Spleen (tissue), 7 donors: ENCODE measurements at regions not wholly inside any gene's neighbourhood (a gene's known extent, or its start where the extent isn't known, plus 50 kb on each side); places are given as distances from the start of the nearest gene placed in this dataset.

ENCODE experiments used
- POLR2A ChIP-seq, 3 donors: fragments of 450-650 bp; IDR thresholded peaks; one replicate each; pipeline ENCODE4 v1.5.1; 2017; ENCODE audit warnings: antibody characterized with exemption in 3 of 3, mild to moderate bottlenecking in 1 of 3
- TF ChIP-seq, protein P1 (sequence below), 11 experiments: fragments of 200-600 bp in 7 of 11; fragments of 450-650 bp in 4 of 11; sonication (generic) in 4 of 11; IDR thresholded peaks in 8 of 11; conservative IDR thresholded peaks in 3 of 11; 1 replicate in 7 of 11; 2 replicates in 4 of 11; pipeline versions ENCODE4 v1.4.0 to v1.8.0; 2016 to 2021; ENCODE audit warnings: antibody characterized with exemption in 11 of 11, inconsistent platforms in 4 of 11, mild to moderate bottlenecking in 1 of 11
- donor health status: DM: no; HTN: no; CAD: no; lungs with moderate emphysema.
- donor health status: DM: no; HTN: no; CAD: no.
- donor health status: DM: no; HTN: no; CAD: no.

DNA sequence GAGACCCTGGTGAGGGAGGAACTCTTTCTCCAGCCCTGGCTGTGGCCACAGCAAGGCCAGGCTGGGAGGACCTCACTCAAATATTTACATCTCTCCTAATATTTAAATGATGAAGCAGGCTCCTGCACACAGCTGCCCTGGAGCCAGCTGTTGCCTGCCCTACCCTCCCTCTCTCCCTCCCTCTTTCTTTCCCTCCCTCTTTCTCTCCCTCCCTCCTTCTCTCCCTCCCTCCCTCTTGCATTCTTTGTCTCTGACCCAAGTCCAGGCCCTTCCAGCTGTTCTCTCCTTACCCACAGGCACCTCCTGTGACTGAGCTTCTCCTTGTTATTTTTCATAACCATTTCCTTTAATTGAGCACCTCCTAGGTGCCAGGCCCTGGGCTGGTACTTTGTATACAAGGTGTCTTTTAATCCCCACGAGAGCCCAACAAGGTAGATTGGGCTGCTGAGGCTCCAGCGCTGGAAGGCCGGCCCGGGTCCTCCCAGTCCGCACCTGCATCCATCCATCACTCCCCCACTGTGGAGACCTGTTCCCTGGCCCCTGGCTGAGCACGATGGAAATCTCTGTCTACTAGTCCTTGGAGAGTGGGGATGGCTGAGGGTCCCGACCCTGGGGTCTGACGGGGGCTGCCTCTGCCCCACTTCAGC lies 242.3 kb downstream of the SEC14L1 start:
- TF ChIP-seq, protein P1, sequence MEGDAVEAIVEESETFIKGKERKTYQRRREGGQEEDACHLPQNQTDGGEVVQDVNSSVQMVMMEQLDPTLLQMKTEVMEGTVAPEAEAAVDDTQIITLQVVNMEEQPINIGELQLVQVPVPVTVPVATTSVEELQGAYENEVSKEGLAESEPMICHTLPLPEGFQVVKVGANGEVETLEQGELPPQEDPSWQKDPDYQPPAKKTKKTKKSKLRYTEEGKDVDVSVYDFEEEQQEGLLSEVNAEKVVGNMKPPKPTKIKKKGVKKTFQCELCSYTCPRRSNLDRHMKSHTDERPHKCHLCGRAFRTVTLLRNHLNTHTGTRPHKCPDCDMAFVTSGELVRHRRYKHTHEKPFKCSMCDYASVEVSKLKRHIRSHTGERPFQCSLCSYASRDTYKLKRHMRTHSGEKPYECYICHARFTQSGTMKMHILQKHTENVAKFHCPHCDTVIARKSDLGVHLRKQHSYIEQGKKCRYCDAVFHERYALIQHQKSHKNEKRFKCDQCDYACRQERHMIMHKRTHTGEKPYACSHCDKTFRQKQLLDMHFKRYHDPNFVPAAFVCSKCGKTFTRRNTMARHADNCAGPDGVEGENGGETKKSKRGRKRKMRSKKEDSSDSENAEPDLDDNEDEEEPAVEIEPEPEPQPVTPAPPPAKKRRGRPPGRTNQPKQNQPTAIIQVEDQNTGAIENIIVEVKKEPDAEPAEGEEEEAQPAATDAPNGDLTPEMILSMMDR (IDR thresholded peaks at IDR 0.05 in 8 of 11, conservative IDR thresholded peaks at IDR 0.05 in 3 of 11) = no peak
- no peak for TF ChIP-seq POLR2A (IDR thresholded peaks at IDR 0.05)
